Skeletal muscle cell (primary cell): ENCODE measurements at regions not wholly inside any gene's neighbourhood (a gene's known extent, or its start where the extent isn't known, plus 50 kb on each side); places are given as distances from the start of the nearest gene placed in this dataset.
A peak's percentile ranks its signal among the peaks of the same experiment; 100 is the strongest.

ENCODE experiments used
- DNase-seq: peaks from one replicate; pipeline ENCODE4 v3.0.0-alpha.2; 2010; ENCODE audit warnings: low read depth
- H3K4me3 ChIP-seq: 2 replicates; pipeline ENCODE4 v1.5.1; 2011; ENCODE audit warnings: low read depth, mild to moderate bottlenecking, control low read depth, low read length, moderate library complexity

DNA sequence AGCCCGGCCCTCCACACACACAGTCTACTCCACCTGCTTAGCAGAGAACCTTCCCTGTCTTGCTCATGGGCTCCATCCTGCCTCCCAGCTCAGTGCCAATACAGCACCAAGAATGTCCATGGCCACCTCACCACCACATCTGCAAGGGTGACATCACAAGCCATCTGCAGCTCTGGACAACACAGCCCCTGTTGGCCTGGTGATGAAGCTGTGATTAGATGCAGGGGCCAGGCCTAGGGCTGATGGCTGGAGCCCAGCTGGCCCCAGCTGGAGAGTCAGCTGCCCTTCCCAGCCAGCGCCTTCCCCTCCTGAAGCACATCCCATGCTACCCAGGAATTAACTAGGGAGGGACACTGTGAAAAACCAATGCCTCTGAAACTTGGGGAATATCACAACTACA, 91.1 kb downstream of the TTC32 start:
- DNase-seq = no peak
- H3K4me3 ChIP-seq = no peak overlapping the region

GRCh38 chr2:19810148-19810547, 91.6 kb downstream of the TTC32 start:
- H3K4me3 ChIP-seq = no peak overlapping the region
- no peak for DNase-seq

GRCh38 chr2:19809206-19809605, 92.6 kb downstream of the TTC32 start:
- DNase-seq = no peak
- no peak overlapping the region for H3K4me3 ChIP-seq

DNA sequence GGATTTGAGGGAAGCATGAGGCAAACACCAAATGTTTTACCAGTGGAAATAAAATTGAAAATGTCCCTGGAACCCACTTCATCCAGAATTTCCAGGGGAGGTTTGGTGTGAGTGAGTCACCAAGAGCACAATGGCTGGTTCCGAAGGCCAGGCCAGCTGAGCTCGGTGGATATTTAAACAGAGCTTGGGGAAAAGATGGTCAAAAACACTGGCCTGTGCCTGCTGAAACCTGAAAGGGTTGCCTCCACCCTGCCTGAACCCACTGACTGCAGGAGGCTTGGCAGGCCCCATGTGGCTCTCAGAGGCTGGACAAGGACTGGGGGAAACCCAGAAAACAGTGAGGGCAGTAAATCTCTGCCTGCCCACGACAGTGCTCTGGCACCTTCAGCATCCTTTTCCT, 93.9 kb downstream of the TTC32 start:
- DNase-seq = no peak
- no peak overlapping the region for H3K4me3 ChIP-seq

DNA sequence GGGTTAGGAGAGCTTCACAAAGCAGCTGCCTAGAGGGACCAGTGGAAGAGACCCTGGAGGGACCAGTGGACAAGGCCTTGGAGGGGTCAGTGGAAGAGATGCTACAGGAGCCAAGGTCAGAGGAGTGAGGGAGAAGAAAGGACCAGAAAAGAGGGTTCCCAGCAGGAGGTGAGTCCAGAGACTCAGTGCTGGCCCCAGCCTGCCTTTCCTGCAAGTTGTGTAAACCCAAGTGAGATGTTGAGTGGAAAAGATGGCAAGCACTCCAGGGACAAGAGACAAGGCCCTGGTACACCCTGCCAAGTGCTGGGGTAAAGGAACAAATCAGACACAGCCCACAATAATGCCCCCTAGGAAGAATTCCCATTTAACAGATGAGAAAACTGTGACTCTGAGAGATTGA, 94.4 kb downstream of the TTC32 start:
- DNase-seq = no peak
- no peak overlapping the region for H3K4me3 ChIP-seq

DNA sequence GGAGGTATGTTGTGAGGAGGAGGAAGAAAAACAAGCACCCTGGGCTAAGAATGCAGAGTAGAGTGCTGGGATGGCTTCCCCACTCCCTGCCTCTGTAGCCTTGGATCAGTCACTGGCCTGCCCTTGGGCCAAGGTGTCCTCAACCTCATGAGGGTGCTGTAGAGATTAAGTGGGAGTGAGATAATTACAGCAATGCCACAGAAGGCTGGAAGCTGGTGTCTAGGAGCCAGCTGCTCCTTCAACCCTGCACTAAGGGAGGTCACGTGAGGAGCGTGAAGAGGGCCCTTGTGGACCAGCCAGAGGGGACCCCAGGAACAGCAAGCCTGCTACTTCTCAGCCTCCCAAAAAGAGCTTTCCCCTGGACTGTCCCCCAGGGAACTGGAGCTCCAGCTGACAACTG, 95.2 kb downstream of the TTC32 start:
- DNase-seq = no peak
- no peak overlapping the region for H3K4me3 ChIP-seq

- no peak overlapping the region for H3K4me3 ChIP-seq
- no peak for DNase-seq
Observed at GRCh38 chr2:19806131-19806530, 95.7 kb downstream of the TTC32 start.

DNA sequence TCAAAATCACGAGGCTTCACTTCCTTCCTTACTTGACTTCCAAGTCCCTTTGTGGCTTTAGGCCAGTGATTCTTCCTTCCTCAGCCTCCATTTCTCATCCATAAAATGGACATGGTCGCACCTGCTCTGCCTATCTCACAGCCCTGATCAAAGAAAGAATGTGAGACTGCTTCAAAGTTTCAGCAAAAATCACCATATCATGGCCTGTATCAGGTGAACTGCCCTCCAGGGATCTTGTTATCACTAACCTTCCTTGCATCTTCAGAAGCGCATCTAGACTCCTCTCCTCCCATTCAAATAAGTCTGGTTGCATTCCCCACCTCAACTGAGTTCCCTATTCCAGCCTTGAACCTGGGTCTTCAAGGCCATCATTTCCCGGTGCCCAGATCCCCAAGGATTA, 96.5 kb downstream of the TTC32 start:
- DNase-seq = no peak

DNA sequence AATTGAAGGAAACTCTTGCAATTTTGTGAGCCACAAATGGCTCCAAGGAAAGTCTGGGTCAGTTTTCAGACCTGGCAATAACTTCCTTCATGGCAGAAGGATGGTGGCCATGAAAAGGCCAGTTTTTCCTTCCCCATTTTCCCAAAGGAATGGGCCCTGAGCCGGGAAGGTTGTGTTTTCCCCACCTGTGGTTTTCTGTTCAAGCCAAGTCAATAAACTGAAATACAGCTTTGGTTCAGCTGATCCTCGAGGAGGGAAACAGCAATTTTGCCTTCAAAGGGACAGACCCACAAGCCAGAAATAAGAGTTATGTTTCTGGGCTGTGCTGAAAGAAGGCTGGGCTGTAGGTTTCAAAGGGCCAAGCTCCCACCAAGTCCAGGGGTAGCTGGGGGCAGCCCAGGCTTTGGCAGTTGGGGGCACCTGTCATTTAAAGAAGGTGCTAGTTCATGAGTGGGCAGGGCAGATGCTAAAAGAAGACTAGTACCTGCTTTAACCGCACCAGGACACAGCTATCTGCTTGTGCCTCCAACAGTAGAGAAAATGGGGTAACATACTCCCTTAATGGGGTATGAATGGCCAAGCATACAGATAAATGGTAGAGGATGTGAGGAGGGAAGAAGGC, 97.0 kb downstream of the TTC32 start:
- no peak for DNase-seq
- H3K4me3 ChIP-seq = no peak overlapping the region

More for the DNA sequence above, 96.5 kb downstream of the TTC32 start:
- no peak overlapping the region for H3K4me3 ChIP-seq

GRCh38 chr2:19802086-19802841, 99.5 kb downstream of the TTC32 start:
- H3K4me3 ChIP-seq = no peak overlapping the region
- DNase-seq = peak; percentile 57

DNA sequence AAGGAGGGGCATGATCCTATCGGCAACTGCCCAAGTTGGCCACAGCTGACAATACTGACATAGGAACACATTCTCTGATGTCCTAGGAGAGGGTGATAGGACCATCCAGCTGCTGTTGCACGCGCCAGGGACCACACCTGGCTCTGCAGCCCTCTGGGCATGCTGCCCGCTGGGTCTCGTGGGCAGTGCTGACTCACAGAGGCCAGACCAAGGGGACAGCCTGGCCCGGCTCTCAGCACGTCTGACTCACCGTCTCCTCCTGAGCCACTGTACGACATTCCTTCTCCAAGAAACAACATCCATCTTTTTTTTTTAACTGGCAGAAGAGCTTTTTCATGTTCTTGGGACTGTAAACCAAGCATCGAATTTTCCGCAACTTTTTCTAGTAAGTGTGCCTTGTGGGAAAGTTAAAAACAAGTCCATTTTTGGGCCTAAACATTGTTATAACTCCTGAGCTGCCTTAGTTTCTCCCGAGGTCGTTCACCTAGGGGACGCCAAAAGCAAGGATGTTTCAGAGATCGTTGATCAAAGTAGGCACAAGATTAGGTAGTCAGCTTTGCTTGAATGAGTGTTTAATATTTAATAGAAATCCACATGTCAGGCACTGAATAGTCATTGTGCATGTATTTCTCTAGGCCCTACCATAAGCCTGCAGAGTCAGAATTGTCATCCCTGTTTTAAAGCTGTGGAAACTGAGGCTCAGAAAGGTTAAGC, 100.3 kb downstream of the TTC32 start:
- no peak overlapping the region for H3K4me3 ChIP-seq
- DNase-seq = peak; percentile 98

DNA sequence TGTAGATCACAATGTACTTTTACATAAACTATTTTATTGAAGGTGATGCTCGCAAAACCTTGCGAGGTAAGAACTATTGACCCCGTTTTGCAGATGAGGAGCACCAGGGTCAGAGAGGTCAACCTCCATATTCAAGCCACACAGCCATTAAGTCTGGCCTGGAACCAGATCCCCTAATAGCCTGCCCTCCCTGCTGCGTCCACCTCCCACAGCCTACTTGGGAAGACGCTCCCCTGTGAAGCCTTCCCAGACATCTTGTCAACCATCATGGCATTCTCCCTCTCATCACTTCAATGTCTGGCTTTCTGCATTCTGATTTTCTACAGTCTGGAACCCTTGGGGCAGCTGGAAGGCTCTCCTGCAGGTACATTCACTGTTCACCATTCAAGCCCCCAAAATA, 101.0 kb downstream of the TTC32 start:
- no peak overlapping the region for H3K4me3 ChIP-seq
- no peak for DNase-seq

- no peak overlapping the region for H3K4me3 ChIP-seq
- no peak for DNase-seq
Observed at GRCh38 chr2:19799881-19800780, 101.7 kb downstream of the TTC32 start.

DNA sequence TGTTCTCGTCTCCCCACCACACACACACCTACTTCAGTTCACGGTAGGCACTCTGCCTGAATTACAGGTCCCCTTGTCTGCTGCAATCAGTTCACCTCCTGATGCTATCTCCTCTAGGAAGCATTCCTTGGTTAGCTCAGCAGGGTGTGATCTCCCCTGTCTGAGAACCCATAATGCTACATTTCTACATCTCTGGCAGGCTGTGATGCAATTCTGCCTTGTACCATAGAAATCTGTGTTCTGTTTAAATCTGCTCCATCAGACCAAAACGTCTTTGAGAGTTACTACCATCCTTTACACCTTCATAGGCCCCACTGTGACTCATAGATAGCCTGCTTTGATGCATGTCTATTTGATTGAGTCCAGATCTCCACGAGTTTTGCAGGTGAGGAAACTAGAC, 103.9 kb downstream of the TTC32 start:
- H3K4me3 ChIP-seq = no peak overlapping the region
- DNase-seq = no peak

GRCh38 chr2:19797243-19797810, 104.5 kb downstream of the TTC32 start:
- no peak overlapping the region for H3K4me3 ChIP-seq
- no peak for DNase-seq

DNA sequence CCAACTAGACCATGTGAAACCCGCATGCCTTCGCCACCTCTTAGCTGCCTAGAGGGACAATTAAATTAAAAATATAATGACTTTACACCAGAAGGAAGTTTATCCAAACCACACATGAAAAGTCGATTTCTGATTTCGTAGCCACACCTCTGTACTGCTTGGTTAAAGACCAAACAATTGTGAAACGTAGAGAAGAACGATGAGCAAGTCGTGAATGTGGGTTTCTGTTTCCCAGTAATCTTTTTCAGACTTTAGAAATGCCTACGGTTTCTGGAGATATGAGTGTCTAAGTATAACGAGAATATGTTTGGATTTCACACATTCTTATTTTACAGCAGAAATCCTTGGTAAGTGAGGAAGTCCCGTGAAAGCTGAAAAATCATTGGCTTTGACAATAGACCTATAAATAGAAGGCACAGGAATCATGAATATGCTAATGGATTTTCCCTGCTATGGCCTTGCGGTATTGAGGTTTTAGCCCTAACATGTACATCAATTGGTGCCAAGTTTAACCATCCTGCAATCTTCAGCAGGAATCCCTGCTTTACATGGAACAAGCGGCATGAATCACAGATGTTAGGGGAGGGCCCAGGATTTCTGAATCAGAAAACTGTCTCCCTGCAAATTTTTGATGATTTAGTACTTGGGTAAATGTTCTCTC, 105.6 kb downstream of the TTC32 start:
- no peak overlapping the region for H3K4me3 ChIP-seq
- peak; percentile 82 for DNase-seq

- H3K4me3 ChIP-seq = no peak overlapping the region
- no peak for DNase-seq
Observed at GRCh38 chr2:19793132-19793750, 108.5 kb downstream of the TTC32 start.

DNA sequence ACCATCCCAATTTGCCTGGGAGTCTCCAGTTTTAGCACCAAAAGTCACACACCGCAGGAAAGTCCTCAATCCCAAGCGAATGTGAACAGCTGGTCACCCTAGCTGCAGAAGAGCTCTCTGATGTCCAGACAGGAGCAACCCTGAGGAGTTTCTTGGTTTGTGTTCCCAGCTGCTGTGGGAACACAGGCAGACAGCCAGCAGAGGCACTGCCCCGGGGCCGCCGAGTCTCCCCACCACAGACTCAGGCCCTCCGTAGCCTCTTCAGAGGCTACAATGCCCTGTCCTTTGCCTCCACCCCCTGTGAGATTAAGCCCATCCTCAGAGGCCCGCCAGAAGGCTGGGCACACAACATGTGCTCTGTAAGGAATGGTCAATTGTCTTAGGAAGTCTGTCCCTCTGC, 111.5 kb downstream of the TTC32 start:
- no peak for DNase-seq
- no peak overlapping the region for H3K4me3 ChIP-seq

GRCh38 chr2:19787134-19787533, 114.6 kb downstream of the TTC32 start:
- no peak for DNase-seq
- no peak overlapping the region for H3K4me3 ChIP-seq
